HK-2 (cell line): ENCODE measurements at regions not wholly inside any gene's neighbourhood (a gene's known extent, or its start where the extent isn't known, plus 50 kb on each side); places are given as distances from the start of the nearest gene placed in this dataset.

ENCODE experiments used
- DNase-seq: peaks from one replicate; pipeline ENCODE4 v3.0.0-alpha.2; 2018; ENCODE audit not compliant: unreplicated experiment

- peak; percentile 38 for DNase-seq
Observed at GRCh38 chr20:50285376-50286173, 94.9 kb downstream of the CEBPB start.

GRCh38 chr20:50286174-50286511 lies 95.5 kb downstream of the CEBPB start:
- DNase-seq = no peak

- peak; percentile 77 for DNase-seq
Observed at GRCh38 chr20:50286609-50287008, 96.0 kb downstream of the CEBPB start.

GRCh38 chr20:50287512-50287911 lies 96.9 kb downstream of the CEBPB start:
- DNase-seq = no peak

GRCh38 chr20:50288128-50288623 lies 97.5 kb downstream of the CEBPB start:
- no peak for DNase-seq

GRCh38 chr20:50289581-50289980 lies 99.0 kb downstream of the CEBPB start:
- no peak for DNase-seq

- no peak for DNase-seq
Observed at GRCh38 chr20:50290112-50290511, 99.5 kb downstream of the CEBPB start.

GRCh38 chr20:50290808-50291207 lies 100.2 kb downstream of the CEBPB start:
- DNase-seq = no peak

GRCh38 chr20:50291254-50292078 lies 100.8 kb downstream of the CEBPB start:
- DNase-seq = no peak

GRCh38 chr20:50292079-50292590 lies 101.5 kb downstream of the CEBPB start:
- DNase-seq = no peak

GRCh38 chr20:50292591-50293283 lies 102.1 kb downstream of the CEBPB start:
- DNase-seq = peak; percentile 90

- no peak for DNase-seq
Observed at GRCh38 chr20:50293284-50294139, 102.9 kb downstream of the CEBPB start.

- DNase-seq = no peak
Observed at GRCh38 chr20:50294164-50295088, 103.8 kb downstream of the CEBPB start.

- no peak for DNase-seq
Observed at GRCh38 chr20:50295345-50295744, 104.7 kb downstream of the CEBPB start.

- no peak for DNase-seq
Observed at GRCh38 chr20:50295762-50296449, 105.3 kb downstream of the CEBPB start.

GRCh38 chr20:50296450-50297375 lies 106.1 kb downstream of the CEBPB start:
- no peak for DNase-seq

- no peak for DNase-seq
Observed at GRCh38 chr20:50297498-50298376, 107.1 kb downstream of the CEBPB start.
